ENCODE measurements at regions not wholly inside any gene's neighbourhood (a gene's known extent, or its start where the extent isn't known, plus 50 kb on each side); places are given as distances from the start of the nearest gene placed in this dataset.

GRCh38 chr7:46385662-46386309, 464.7 kb upstream of the IGFBP3 start:
- no peak for DNase-seq (ENCODE audit: low spot score)
- intact Hi-C loops (cut with DNase I): loop anchor here in 1 of 2 donors (5.0 kb wide), 1 partner anchor 1342 kb away; no protein-coding TSS in a partner anchor

- DNase-seq (ENCODE audit: low spot score): no peak
- intact Hi-C loops (cut with DNase I): no loop called here
These were observed 462.5 kb upstream of the IGFBP3 start for GRCh38 chr7:46383605-46384004.

GRCh38 chr7:46369933-46370654, 449.0 kb upstream of the IGFBP3 start:
- no peak for DNase-seq (ENCODE audit: low spot score)
- intact Hi-C loops (cut with DNase I): loop anchor here in 1 of 2 donors (5.0 kb wide), 1 partner anchor 1602 kb away; no protein-coding TSS in a partner anchor

- intact Hi-C loops (cut with DNase I): no loop called here
- no peak for DNase-seq (ENCODE audit: low spot score)
These were observed 447.8 kb upstream of the IGFBP3 start for GRCh38 chr7:46368871-46369270.

- intact Hi-C loops (cut with DNase I): no loop called here
These were observed 445.5 kb upstream of the IGFBP3 start for GRCh38 chr7:46366526-46366925.

GRCh38 chr7:46363688-46364087, 442.6 kb upstream of the IGFBP3 start:
- intact Hi-C loops (cut with DNase I): loop anchor here in 1 of 2 donors (5.0 kb wide), 1 partner anchor 724 kb away; no protein-coding TSS in a partner anchor
- no peak for DNase-seq (ENCODE audit: low spot score)

More at GRCh38 chr7:46366526-46366925, 445.5 kb upstream of the IGFBP3 start:
- no peak for DNase-seq (ENCODE audit: low spot score)

GRCh38 chr7:46360811-46361210, 439.7 kb upstream of the IGFBP3 start:
- intact Hi-C loops (cut with DNase I): loop anchor here in 1 of 2 donors (5.0 kb wide), 1 partner anchor 726 kb away; no protein-coding TSS in a partner anchor

GRCh38 chr7:46360296-46360695, 439.2 kb upstream of the IGFBP3 start:
- DNase-seq (ENCODE audit: low spot score): no peak
- intact Hi-C loops (cut with DNase I): loop anchor here in 1 of 2 donors (5.0 kb wide), 1 partner anchor 727 kb away; no protein-coding TSS in a partner anchor

More at GRCh38 chr7:46360811-46361210, 439.7 kb upstream of the IGFBP3 start:
- DNase-seq (ENCODE audit: low spot score): no peak

GRCh38 chr7:46357851-46358250, 436.8 kb upstream of the IGFBP3 start:
- intact Hi-C loops (cut with DNase I): loop anchor here in 1 of 2 donors (10.0 kb wide), 1 partner anchor 57 kb away; no protein-coding TSS in a partner anchor
- no peak for DNase-seq (ENCODE audit: low spot score)

- intact Hi-C loops (cut with DNase I): loop anchor here in 1 of 2 donors (10.0 kb wide), 1 partner anchor 58 kb away; no protein-coding TSS in a partner anchor
- DNase-seq (ENCODE audit: low spot score): no peak
These were observed 436.2 kb upstream of the IGFBP3 start for GRCh38 chr7:46357290-46357689.

GRCh38 chr7:46356371-46356770, 435.3 kb upstream of the IGFBP3 start:
- intact Hi-C loops (cut with DNase I): loop anchor here in 1 of 2 donors (10.0 kb wide), 1 partner anchor 58 kb away; no protein-coding TSS in a partner anchor
- DNase-seq (ENCODE audit: low spot score): no peak

- intact Hi-C loops (cut with DNase I): loop anchor here in 1 of 2 donors (10.0 kb wide), 1 partner anchor 59 kb away; no protein-coding TSS in a partner anchor
- no peak for DNase-seq (ENCODE audit: low spot score)
These were observed 434.3 kb upstream of the IGFBP3 start for GRCh38 chr7:46355331-46355730.

GRCh38 chr7:46352004-46352954, 431.2 kb upstream of the IGFBP3 start:
- intact Hi-C loops (cut with DNase I): loop anchor here (5.0 to 10.0 kb wide), 2 partner anchors 63 to 430 kb away; partner anchors contain the start of gene IGFBP3 (in 2 of the 2)
- DNase-seq (ENCODE audit: low spot score): no peak

- DNase-seq (ENCODE audit: low spot score): no peak
- intact Hi-C loops (cut with DNase I): no loop called here
These were observed 428.4 kb upstream of the IGFBP3 start for GRCh38 chr7:46349490-46349889.

GRCh38 chr7:46344533-46344932, 423.5 kb upstream of the IGFBP3 start:
- no peak for DNase-seq (ENCODE audit: low spot score)

GRCh38 chr7:46343802-46344201, 422.7 kb upstream of the IGFBP3 start:
- DNase-seq (ENCODE audit: low spot score): no peak
- intact Hi-C loops (cut with DNase I): no loop called here

More at GRCh38 chr7:46344533-46344932, 423.5 kb upstream of the IGFBP3 start:
- intact Hi-C loops (cut with DNase I): no loop called here

GRCh38 chr7:46322937-46323336, 401.9 kb upstream of the IGFBP3 start:
- DNase-seq (ENCODE audit: low spot score): no peak
- intact Hi-C loops (cut with DNase I): no loop called here

- intact Hi-C loops (cut with DNase I): no loop called here
- no peak for DNase-seq (ENCODE audit: low spot score)
These were observed 400.6 kb upstream of the IGFBP3 start for GRCh38 chr7:46321556-46322205.
